Endodermal cell (in vitro differentiated cells): ENCODE measurements at regions not wholly inside any gene's neighbourhood (a gene's known extent, or its start where the extent isn't known, plus 50 kb on each side); places are given as distances from the start of the nearest gene placed in this dataset.

ENCODE experiments used
- DNase-seq: peaks from one replicate; pipeline ENCODE4 v3.0.0-alpha.2; 2017
- H3K27ac ChIP-seq: 2 replicates; pipeline ENCODE4 v1.5.1; 2013; ENCODE audit warnings: mild to moderate bottlenecking, low read depth, low read length, moderate library complexity
- H3K27me3 ChIP-seq: 2 replicates; pipeline ENCODE4 v1.6.1; 2013; ENCODE audit warnings: mild to moderate bottlenecking, low read length, moderate library complexity; ENCODE audit not compliant: insufficient read depth, control insufficient read depth, poor library complexity, severe bottlenecking
- H3K36me3 ChIP-seq: 2 replicates; pipeline ENCODE4 v1.7.0; 2013; ENCODE audit warnings: mild to moderate bottlenecking, low read length, moderate library complexity; ENCODE audit not compliant: control insufficient read depth, insufficient read depth
- H3K4me1 ChIP-seq: one replicate; pipeline ENCODE4 v1.7.0; 2013; ENCODE audit warnings: low read length; ENCODE audit not compliant: control insufficient read depth, insufficient read depth
- H3K4me3 ChIP-seq: 2 replicates; pipeline ENCODE4 v1.5.1; 2013; ENCODE audit warnings: mild to moderate bottlenecking, low read length, moderate library complexity
- H3K9ac ChIP-seq: 2 replicates; pipeline ENCODE4 v1.6.1; 2013; ENCODE audit warnings: mild to moderate bottlenecking, low read length, moderate library complexity; ENCODE audit not compliant: poor library complexity, severe bottlenecking; ENCODE audit errors: extremely low read depth
- H3K9me3 ChIP-seq: 2 replicates; pipeline ENCODE4 v1.6.1; 2013; ENCODE audit warnings: mild to moderate bottlenecking, low read length, moderate library complexity; ENCODE audit not compliant: control insufficient read depth
- H3K27ac Mint-ChIP-seq: 2 replicates; pipeline ENCODE4 v1.8.0; 2020; ENCODE audit warnings: mixed read lengths
- H3K27me3 Mint-ChIP-seq: 2 replicates; pipeline ENCODE4 v1.8.0; 2021; ENCODE audit warnings: mild to moderate bottlenecking, mixed read lengths; ENCODE audit not compliant: insufficient read depth
- H3K36me3 Mint-ChIP-seq: 2 replicates; pipeline ENCODE4 v1.8.0; 2020; ENCODE audit warnings: low read depth, mixed read lengths
- H3K4me1 Mint-ChIP-seq: 2 replicates; pipeline ENCODE4 v1.8.0; 2020; ENCODE audit warnings: mixed read lengths
- H3K4me3 Mint-ChIP-seq: 2 replicates; pipeline ENCODE4 v1.8.0; 2020; ENCODE audit warnings: mild to moderate bottlenecking, moderate library complexity, mixed read lengths
- H3K9me3 Mint-ChIP-seq: 2 replicates; pipeline ENCODE4 v1.8.0; 2020; ENCODE audit warnings: mild to moderate bottlenecking, mixed read lengths
- WGBS, 2 experiments: methylation state at CpG; one replicate each; pipeline versions ENCODE4 v1.1.5 to v1.1.7; 2013; ENCODE audit warnings: missing lambda C conversion rate in 2 of 2, mixed read lengths in 1 of 2; ENCODE audit not compliant: insufficient coverage in 1 of 2, insufficient read length in 1 of 2; 5-methylcytosine and 5-hydroxymethylcytosine counted together
- TF ChIP-seq, protein P1 (sequence below): fragments of 200-600 bp; sonication (generic); conservative IDR thresholded peaks from 2 replicates; pipeline ENCODE4 v1.5.0; 2021; ENCODE audit warnings: antibody characterized with exemption, mild to moderate bottlenecking

DNA sequence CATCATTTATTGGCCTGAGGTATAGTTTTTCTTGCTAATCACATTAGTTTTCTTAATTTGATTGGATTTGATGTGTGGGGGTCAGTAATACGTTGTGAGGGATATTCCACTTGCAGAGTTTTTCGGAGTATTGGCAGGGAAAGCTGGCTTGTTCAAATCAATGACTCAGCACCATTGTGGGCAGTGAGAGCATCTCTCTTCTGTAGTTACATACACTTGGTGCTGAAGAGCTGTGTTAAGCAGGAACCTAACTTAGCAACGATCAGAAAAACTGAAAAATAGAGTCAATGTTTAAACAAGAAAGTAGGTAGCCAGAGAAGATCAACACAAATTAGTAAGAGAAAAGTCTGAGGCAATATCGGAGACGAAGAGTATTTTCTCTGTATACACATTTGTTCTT lies 344.6 kb upstream of the EDIL3 start:
- Mint-ChIP-seq H3K9me3 (no peaks in the 10 kb centered on the region), H3K27me3 (no peaks in the 10 kb centered on the region)
- 73 to 87% methylated on average over 1 to 5 of the region's 5 CpGs for WGBS, 2 experiments

DNA sequence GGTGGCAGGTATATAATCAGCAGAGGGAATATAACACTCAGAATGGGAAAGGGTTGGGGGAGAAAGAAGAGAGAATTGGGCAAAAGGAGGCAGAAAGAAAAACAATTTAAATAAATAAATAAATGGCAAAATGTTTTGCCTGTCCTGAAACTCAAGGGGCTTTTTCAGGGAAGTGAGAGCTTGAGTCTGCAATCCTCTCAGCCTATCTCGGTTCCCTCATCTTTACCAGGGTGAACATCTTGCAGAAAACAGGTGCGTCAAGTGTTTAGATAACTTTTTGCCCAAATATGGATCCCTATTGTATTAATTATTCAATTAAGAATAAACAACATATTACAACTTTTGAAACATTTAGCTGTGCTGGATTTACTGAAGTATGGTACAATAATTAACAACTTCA lies 343.0 kb upstream of the EDIL3 start:
- no peak overlapping the region for H3K27ac Mint-ChIP-seq
- no peaks in the 10 kb centered on the region for H3K36me3 ChIP-seq
- no peak overlapping the region for H3K27ac ChIP-seq
- H3K36me3 Mint-ChIP-seq, result no peaks in the 10 kb centered on the region
- H3K4me1 ChIP-seq, result no peaks in the 10 kb centered on the region
- no peak overlapping the region for H3K4me3 Mint-ChIP-seq
- no peaks in the 10 kb centered on the region for H3K27me3 Mint-ChIP-seq
- no peaks in the 10 kb centered on the region for H3K9me3 ChIP-seq
- WGBS, 2 experiments, result 89% methylated on average over 2 of the region's 2 CpGs; no CpG with 5 or more reads in 1 of the 2 experiments
- H3K4me1 Mint-ChIP-seq, result no peaks in the 10 kb centered on the region
- H3K27me3 ChIP-seq, result no peaks in the 10 kb centered on the region
- no peak overlapping the region for H3K4me3 ChIP-seq
- no peak overlapping the region for H3K9ac ChIP-seq
- no peak for DNase-seq
- no peaks in the 10 kb centered on the region for H3K9me3 Mint-ChIP-seq
- TF ChIP-seq, protein P1, sequence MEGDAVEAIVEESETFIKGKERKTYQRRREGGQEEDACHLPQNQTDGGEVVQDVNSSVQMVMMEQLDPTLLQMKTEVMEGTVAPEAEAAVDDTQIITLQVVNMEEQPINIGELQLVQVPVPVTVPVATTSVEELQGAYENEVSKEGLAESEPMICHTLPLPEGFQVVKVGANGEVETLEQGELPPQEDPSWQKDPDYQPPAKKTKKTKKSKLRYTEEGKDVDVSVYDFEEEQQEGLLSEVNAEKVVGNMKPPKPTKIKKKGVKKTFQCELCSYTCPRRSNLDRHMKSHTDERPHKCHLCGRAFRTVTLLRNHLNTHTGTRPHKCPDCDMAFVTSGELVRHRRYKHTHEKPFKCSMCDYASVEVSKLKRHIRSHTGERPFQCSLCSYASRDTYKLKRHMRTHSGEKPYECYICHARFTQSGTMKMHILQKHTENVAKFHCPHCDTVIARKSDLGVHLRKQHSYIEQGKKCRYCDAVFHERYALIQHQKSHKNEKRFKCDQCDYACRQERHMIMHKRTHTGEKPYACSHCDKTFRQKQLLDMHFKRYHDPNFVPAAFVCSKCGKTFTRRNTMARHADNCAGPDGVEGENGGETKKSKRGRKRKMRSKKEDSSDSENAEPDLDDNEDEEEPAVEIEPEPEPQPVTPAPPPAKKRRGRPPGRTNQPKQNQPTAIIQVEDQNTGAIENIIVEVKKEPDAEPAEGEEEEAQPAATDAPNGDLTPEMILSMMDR, result no peak

More for the DNA sequence above, 344.6 kb upstream of the EDIL3 start:
- Histone ChIP-seq H3K4me1 (no peaks in the 10 kb centered on the region), H3K9me3 (no peaks in the 10 kb centered on the region), H3K4me3 (no peak overlapping the region), H3K27ac (no peak overlapping the region), H3K36me3 (no peaks in the 10 kb centered on the region), H3K27me3 (no peaks in the 10 kb centered on the region), H3K9ac (no peak overlapping the region)
- H3K4me1 Mint-ChIP-seq, result no peaks in the 10 kb centered on the region
- no peak for DNase-seq
- no peak overlapping the region for H3K27ac Mint-ChIP-seq
- TF ChIP-seq, protein P1, result no peak
- H3K4me3 Mint-ChIP-seq, result no peak overlapping the region
- no peaks in the 10 kb centered on the region for H3K36me3 Mint-ChIP-seq

DNA sequence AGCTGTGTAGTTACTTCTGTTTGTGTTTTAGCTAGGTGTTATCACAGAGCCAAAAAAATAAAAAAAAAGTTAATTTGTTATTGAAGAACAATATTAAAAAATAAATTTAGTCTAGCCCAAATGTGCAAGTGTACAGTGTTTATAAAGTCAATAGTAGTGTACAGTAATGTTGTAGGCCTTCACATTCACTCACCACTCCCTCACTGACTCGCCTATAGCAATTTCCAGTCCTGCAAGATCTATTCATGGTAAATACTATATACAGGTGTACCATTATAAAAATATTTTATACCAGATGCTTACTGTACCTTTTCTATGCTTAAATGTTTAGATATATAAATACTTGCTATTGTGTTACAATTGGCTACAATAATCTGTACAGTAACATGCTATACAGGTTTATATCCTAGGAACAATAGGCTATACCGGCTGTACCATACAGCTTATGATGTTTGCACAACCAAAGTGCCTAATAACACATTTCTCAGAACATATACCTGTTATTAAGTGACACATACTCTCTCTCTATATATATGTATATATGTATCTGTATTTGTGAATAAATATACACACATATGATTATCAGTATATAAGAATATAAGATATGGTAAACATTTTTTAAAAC lies 341.4 kb upstream of the EDIL3 start:
- H3K27me3 ChIP-seq, result no peaks in the 10 kb centered on the region
- Mint-ChIP-seq H3K27ac (no peak overlapping the region), H3K4me1 (no peaks in the 10 kb centered on the region), H3K4me3 (no peak overlapping the region), H3K9me3 (no peaks in the 10 kb centered on the region), H3K27me3 (no peaks in the 10 kb centered on the region), H3K36me3 (no peaks in the 10 kb centered on the region)
- H3K9ac ChIP-seq, result no peak overlapping the region
- H3K4me1 ChIP-seq, result no peaks in the 10 kb centered on the region
- no peak for DNase-seq
- H3K9me3 ChIP-seq, result no peaks in the 10 kb centered on the region
- no peak overlapping the region for H3K4me3 ChIP-seq
- TF ChIP-seq, protein P1, result no peak
- 91% methylated on average over 1 of the region's 2 CpGs; no CpG with 5 or more reads in 1 of the 2 experiments for WGBS, 2 experiments
- no peak overlapping the region for H3K27ac ChIP-seq
- no peaks in the 10 kb centered on the region for H3K36me3 ChIP-seq
